AG04449 (cell line): ENCODE measurements at regions not wholly inside any gene's neighbourhood (a gene's known extent, or its start where the extent isn't known, plus 50 kb on each side); places are given as distances from the start of the nearest gene placed in this dataset.

Experiments
- CTCF ChIA-PET: fragments of 350-600 bp; formaldehyde crosslinking; extraction: SDS; loops from one replicate; lab custom pipeline; 2021; ENCODE audit warnings: antibody characterized with exemption; lab: Yijun Ruan, JAX
- POLR2A ChIA-PET: fragments of 400-600, 350-600 bp; formaldehyde crosslinking; extraction: SDS; loops from one replicate; lab custom pipeline; 2020; ENCODE audit warnings: antibody characterized with exemption, inconsistent platforms; lab: Yijun Ruan, JAX
- DNase-seq: peaks from one replicate; pipeline ENCODE4 v3.0.0-alpha.2; 2010; ENCODE audit warnings: low read depth, low spot score
- H3K4me3 ChIP-seq: 2 replicates; pipeline ENCODE4 v1.5.1; 2011; ENCODE audit warnings: low read depth, mild to moderate bottlenecking, control low read depth, low read length
- TF ChIP-seq, protein P1 (sequence below): IDR thresholded peaks from one replicate; pipeline ENCODE4 v1.5.1; 2011; ENCODE audit warnings: mild to moderate bottlenecking, moderate library complexity, low read length, control low read depth, inconsistent platforms; ENCODE audit not compliant: insufficient read depth; ENCODE audit errors: missing control alignments

DNA sequence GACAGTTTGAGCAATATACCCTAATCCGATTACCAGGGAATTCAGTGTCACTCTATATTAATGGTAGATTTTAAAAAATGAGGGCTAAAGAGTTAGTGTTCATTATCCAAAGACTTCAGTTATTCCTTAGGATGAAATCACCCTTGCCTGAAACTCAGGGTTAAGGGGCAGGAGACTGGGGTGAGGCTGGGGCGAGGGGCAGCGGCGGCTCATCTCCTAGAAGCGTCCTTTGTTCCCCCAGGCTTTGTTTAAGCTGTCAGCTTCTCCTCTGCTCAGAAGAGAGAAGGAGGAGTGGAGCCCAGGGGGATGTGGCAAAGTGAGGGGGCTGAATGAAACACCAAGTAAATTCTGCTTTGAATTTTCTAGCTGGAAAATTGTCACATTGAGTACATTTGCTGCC is 117.7 kb upstream of the ELAC2 start:
- ChIA-PET CTCF (interaction anchor here (2.3 kb wide), 1 partner anchor 105 kb away, joined by 5 read pairs; no protein-coding TSS in a partner anchor), POLR2A (no interaction called here)
- no peak for DNase-seq

DNA sequence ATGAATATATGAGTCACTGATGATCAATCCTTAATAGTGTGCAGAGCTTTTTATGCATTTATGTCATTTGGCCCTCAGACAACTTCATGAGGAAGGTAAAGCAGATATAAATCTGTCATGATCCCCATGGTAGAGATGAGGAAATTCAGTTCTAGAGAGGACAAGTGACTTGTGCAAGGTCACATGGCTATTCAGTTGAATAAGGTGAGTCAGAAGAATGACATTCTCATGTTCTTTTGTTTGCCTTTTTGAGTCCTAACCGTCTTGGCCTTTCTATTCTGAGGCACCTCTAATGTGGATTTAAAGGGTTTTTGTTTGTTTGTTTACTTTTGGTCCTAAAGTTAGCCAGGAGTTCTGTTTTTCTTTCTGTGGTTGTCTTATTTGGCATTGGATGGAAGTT is 116.2 kb upstream of the ELAC2 start:
- H3K4me3 ChIP-seq = no peak overlapping the region
- ChIA-PET CTCF (interaction anchor here (1.6 to 2.3 kb wide), 2 partner anchors 19 to 104 kb away, joined by 4 to 5 read pairs; no protein-coding TSS in a partner anchor), POLR2A (no interaction called here)
- TF ChIP-seq, protein P1, sequence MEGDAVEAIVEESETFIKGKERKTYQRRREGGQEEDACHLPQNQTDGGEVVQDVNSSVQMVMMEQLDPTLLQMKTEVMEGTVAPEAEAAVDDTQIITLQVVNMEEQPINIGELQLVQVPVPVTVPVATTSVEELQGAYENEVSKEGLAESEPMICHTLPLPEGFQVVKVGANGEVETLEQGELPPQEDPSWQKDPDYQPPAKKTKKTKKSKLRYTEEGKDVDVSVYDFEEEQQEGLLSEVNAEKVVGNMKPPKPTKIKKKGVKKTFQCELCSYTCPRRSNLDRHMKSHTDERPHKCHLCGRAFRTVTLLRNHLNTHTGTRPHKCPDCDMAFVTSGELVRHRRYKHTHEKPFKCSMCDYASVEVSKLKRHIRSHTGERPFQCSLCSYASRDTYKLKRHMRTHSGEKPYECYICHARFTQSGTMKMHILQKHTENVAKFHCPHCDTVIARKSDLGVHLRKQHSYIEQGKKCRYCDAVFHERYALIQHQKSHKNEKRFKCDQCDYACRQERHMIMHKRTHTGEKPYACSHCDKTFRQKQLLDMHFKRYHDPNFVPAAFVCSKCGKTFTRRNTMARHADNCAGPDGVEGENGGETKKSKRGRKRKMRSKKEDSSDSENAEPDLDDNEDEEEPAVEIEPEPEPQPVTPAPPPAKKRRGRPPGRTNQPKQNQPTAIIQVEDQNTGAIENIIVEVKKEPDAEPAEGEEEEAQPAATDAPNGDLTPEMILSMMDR = no peak
- no peak for DNase-seq

More for the DNA sequence above, 117.7 kb upstream of the ELAC2 start:
- H3K4me3 ChIP-seq = no peak overlapping the region
- TF ChIP-seq, protein P1 = no peak

DNA sequence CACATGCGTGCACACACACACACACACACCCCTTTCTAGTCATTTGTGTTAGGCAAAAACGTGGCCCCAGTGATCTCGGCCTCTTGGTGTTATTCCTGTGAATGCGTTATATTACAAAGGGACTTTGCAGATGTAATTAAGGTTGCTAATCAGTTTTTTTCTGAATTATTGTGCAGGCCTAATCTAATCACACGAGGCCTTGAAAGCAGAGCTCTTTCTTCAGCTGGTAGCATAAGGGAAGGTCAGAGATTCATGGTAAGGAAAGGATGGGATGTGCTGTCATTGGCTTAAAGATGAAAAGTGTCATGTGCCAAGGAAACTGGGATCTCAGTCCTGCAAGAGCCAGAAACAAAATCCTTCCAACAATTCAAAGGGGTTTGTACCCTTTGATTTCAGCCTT is 113.4 kb upstream of the ELAC2 start:
- CTCF ChIA-PET = interaction anchor here (0.6 kb wide), 1 partner anchor 101 kb away, joined by 3 read pairs; no protein-coding TSS in a partner anchor
- no peak for DNase-seq
- POLR2A ChIA-PET = no interaction called here
- TF ChIP-seq, protein P1 = no peak
- no peak overlapping the region for H3K4me3 ChIP-seq

DNA sequence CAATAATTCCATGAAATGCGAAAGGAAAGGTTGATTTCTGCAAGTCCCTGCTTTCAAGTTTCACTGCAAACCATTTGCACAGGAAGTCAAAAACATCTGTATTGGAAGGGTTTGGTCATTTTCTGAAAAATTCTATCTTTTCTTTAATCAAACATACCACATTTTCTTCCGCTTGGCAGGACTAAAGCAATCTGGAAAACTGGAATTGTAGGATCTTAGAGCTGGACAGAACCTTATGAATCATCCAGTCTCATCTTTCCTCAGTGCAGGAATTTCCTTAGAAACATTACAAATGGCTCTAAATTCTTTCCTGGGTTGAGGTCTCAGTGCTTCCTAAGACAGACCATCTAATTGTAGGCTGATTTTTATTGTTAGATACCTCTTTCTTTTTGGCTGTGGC is 111.5 kb upstream of the ELAC2 start:
- TF ChIP-seq, protein P1 = no peak
- DNase-seq = no peak
- CTCF ChIA-PET = interaction anchor here (0.7 to 0.8 kb wide), 2 partner anchors 8 to 15 kb away, joined by 3 read pairs; no protein-coding TSS in a partner anchor
- H3K4me3 ChIP-seq = no peak overlapping the region
- POLR2A ChIA-PET = no interaction called here

DNA sequence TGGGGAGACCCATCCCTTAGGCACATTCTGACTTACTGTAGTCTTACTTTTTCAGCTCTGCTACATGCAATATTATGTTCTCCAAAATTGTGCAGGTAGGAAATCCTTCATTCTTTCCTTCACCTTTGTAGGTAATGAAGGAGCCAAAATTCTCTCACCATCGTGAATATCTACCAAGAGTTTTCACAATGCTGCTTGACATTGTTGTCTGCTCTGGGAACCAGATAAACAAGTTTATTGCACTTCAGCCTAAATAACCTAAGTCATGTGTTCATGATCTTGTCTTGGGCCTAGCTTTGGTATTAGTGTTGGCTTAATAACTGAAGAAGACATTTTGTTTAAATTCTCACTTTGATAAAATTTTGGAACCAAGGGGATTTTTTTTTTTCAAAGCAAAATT is 110.8 kb upstream of the ELAC2 start:
- TF ChIP-seq, protein P1 = no peak
- no peak overlapping the region for H3K4me3 ChIP-seq
- DNase-seq = no peak
- ChIA-PET CTCF (interaction anchor here (0.7 kb wide), 1 partner anchor 14 kb away, joined by 3 read pairs; no protein-coding TSS in a partner anchor), POLR2A (no interaction called here)

DNA sequence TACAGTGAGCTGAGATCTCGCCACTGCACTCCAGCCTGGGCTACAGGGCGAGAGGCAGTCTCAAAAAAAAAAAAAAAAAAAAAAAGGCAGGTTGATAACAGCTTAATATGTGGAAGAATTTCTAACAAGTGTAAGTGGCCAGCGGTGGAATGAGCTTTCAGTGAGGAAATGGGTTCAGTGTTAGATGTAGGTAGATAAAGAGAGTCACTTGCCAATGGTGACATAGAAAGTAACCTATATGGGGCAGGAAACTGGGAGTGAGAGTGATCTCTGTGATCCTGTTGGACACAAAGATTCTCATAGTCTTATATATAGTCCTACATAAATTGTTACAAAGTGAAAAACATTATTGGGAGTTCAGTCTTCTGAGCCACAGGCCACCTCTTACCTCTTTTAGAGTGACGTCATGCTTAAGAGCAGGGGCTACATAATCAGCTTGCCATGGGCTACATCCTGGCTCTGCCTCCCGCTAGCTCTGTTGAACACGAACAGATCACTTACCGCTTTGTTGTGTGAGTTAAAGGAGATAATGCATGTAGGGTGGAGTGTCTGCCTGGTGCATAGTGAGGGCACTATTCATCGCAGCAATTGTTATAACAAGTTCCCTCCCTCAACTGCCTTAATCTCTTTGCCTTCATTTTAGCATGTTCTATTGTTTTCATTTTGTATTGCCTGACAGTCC is 110.2 kb upstream of the ELAC2 start:
- TF ChIP-seq, protein P1 = no peak
- CTCF ChIA-PET = interaction anchor here (0.7 kb wide), 1 partner anchor 14 kb away, joined by 3 read pairs; no protein-coding TSS in a partner anchor

More for the DNA sequence above, 110.2 kb upstream of the ELAC2 start:
- H3K4me3 ChIP-seq = no peak overlapping the region
- POLR2A ChIA-PET = no interaction called here
- no peak for DNase-seq
